ENCODE measurements at regions not wholly inside any gene's neighbourhood (a gene's known extent, or its start where the extent isn't known, plus 50 kb on each side); places are given as distances from the start of the nearest gene placed in this dataset.

DNA sequence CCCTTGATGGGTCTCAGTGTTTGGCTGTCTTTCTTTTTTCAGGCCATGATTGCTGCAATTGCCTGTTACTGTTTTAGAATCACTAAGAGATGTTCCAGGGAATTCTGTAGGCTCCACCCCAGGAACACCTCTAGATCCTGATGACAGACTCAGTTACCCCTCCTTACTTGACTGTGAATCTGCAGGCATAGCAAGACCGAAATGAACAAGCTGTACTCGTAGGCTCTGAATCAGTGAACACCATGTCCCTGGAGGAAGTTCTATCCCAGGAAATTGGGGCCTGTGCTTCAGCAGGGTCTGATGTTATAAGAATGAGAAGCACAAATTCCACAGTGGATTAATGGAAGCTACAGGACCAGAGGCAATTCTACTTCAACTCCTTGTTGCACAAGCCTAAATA is 148.6 kb downstream of the COPS8 start:
- Histone ChIP-seq H3K4me1 (ENCODE audit: control insufficient read depth, extremely low read depth, insufficient read depth, low read length) (no peaks in the 10 kb centered on the region), H3K27me3 (ENCODE audit: control insufficient read depth in 2 of 2, insufficient read depth in 2 of 2, low read length in 2 of 2) (peaks cover 3 to 5% of the 10 kb centered on the region in 2 experiments), H3K9me3 (replicated peaks; ENCODE audit: control insufficient read depth, insufficient read depth, low read length) (no peaks in the 10 kb centered on the region), H2AFZ (ENCODE audit: low read depth, low read length) (no peak overlapping the region), H3K4me3 (replicated peaks in 1 of 3; ENCODE audit: insufficient read depth in 1 of 3, low read depth in 1 of 3, low read length in 3 of 3) (no peak overlapping the region), H3K36me3 (ENCODE audit: control insufficient read depth in 2 of 2, extremely low read depth in 1 of 2, insufficient read depth in 2 of 2, low read length in 2 of 2) (no peaks in the 10 kb centered on the region), H3K4me2 (ENCODE audit: insufficient read depth, low read length) (no peak overlapping the region), H3K9ac (replicated peaks; ENCODE audit: extremely low read depth, insufficient read depth, low read length) (no peak overlapping the region), H3K27ac (ENCODE audit: insufficient read depth, low read depth, low read length) (no peak overlapping the region), H3K9me1 (replicated peaks; ENCODE audit: control insufficient read depth, extremely low read depth, insufficient read depth, low read length) (no peaks in the 10 kb centered on the region), H4K20me1 (replicated peaks; ENCODE audit: control insufficient read depth, extremely low read depth, insufficient read depth, low read length) (no peaks in the 10 kb centered on the region), H3K79me2 (ENCODE audit: control insufficient read depth, insufficient read depth, low read length) (no peaks in the 10 kb centered on the region)
- intact Hi-C loops (cut with micrococcal nuclease) (no loop called here), dilution Hi-C loops (cut with MboI; ENCODE audit: extremely low pct_ligation_motif_present, low sequenced_read_pairs) (no loop called here)
- DNase-seq (ENCODE audit: low read depth, low spot score) (no peak), FAIRE-seq (no peak)
- ChIA-PET CTCF (no interaction called here), POLR2A (no interaction called here)
- TF ChIP-seq FOS (IDR thresholded peaks at IDR 0.05; ENCODE audit: borderline replicate concordance, insufficient read depth, low read length) (no peak), POLR2A (IDR thresholded peaks at IDR 0.05; ENCODE audit: low read depth, low read length) (no peak), JUN (IDR thresholded peaks at IDR 0.05; ENCODE audit: borderline replicate concordance, insufficient read depth, insufficient read length, low read depth) (no peak), GATA2 (IDR thresholded peaks at IDR 0.05; ENCODE audit: insufficient read depth, insufficient read length, low read depth, low read length) (no peak), EZH2 (IDR thresholded peaks at IDR 0.05; ENCODE audit: borderline replicate concordance, low read depth, low read length, severe bottlenecking) (no peak), MYC (IDR thresholded peaks at IDR 0.05; ENCODE audit: low read depth, low read length) (no peak), POLR2AphosphoS5 (IDR thresholded peaks at IDR 0.05; ENCODE audit: insufficient read depth, low read depth, low read length) (no peak)
- TF ChIP-seq, protein P1, sequence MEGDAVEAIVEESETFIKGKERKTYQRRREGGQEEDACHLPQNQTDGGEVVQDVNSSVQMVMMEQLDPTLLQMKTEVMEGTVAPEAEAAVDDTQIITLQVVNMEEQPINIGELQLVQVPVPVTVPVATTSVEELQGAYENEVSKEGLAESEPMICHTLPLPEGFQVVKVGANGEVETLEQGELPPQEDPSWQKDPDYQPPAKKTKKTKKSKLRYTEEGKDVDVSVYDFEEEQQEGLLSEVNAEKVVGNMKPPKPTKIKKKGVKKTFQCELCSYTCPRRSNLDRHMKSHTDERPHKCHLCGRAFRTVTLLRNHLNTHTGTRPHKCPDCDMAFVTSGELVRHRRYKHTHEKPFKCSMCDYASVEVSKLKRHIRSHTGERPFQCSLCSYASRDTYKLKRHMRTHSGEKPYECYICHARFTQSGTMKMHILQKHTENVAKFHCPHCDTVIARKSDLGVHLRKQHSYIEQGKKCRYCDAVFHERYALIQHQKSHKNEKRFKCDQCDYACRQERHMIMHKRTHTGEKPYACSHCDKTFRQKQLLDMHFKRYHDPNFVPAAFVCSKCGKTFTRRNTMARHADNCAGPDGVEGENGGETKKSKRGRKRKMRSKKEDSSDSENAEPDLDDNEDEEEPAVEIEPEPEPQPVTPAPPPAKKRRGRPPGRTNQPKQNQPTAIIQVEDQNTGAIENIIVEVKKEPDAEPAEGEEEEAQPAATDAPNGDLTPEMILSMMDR (IDR thresholded peaks at IDR 0.05; ENCODE audit: extremely low read depth in 1 of 2, insufficient read depth in 1 of 2, low read depth in 1 of 2, low read length in 2 of 2) = no peak
- TF ChIP-seq, protein P2, sequence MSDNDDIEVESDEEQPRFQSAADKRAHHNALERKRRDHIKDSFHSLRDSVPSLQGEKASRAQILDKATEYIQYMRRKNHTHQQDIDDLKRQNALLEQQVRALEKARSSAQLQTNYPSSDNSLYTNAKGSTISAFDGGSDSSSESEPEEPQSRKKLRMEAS (IDR thresholded peaks at IDR 0.05; ENCODE audit: insufficient read depth, insufficient read length) = no peak
- no TSS peak for BruUV-seq (replicated peaks)
